DND-41 (cell line): ENCODE measurements at regions not wholly inside any gene's neighbourhood (a gene's known extent, or its start where the extent isn't known, plus 50 kb on each side); places are given as distances from the start of the nearest gene placed in this dataset.
"Not testable (repeated sequence)": the region's sequence is repeated elsewhere in the genome, so short reads cannot be mapped to it uniquely, and the experiment has no call there.

Source experiments
- ATAC-seq: fragments of 200-7000 bp; cut with Tn5 transposase; 3 replicates; pipeline ENCODE4 v1.9.1; 2021; ENCODE audit warnings: low read depth; ENCODE audit not compliant: insufficient read depth
- DNase-seq: peaks from one replicate; pipeline ENCODE4 v3.0.0-alpha.2; 2020
- H2AFZ ChIP-seq: 2 replicates; pipeline ENCODE4 v1.6.0; 2012; ENCODE audit warnings: low read depth, low read length
- H3K27ac ChIP-seq: 2 replicates; pipeline ENCODE4 v1.5.1; 2012; ENCODE audit warnings: low read length, inconsistent platforms
- H3K27me3 ChIP-seq: fragments of 200-600 bp; sonication (generic); 2 replicates; pipeline ENCODE4 v1.6.0; 2012; ENCODE audit warnings: low read length, mild to moderate bottlenecking, inconsistent platforms; ENCODE audit not compliant: insufficient read depth, poor library complexity
- H3K36me3 ChIP-seq: 2 replicates; pipeline ENCODE4 v1.5.1; 2012; ENCODE audit warnings: low read length, inconsistent platforms; ENCODE audit not compliant: insufficient read depth
- H3K4me1 ChIP-seq: 2 replicates; pipeline ENCODE4 v1.5.1; 2012; ENCODE audit warnings: mild to moderate bottlenecking, low read length; ENCODE audit not compliant: insufficient read depth
- H3K4me2 ChIP-seq: 2 replicates; pipeline ENCODE4 v1.6.0; 2012; ENCODE audit warnings: mild to moderate bottlenecking, moderate library complexity, low read length, inconsistent platforms; ENCODE audit not compliant: insufficient read depth
- H3K4me3 ChIP-seq, 2 experiments: fragments of 200-600 bp in 1 of 2; shearing (Covaris generic) in 1 of 2; 2 replicates each; pipeline ENCODE4 v1.5.1; 2012 to 2016; ENCODE audit warnings: inconsistent platforms in 2 of 2, low read length in 2 of 2, mild to moderate bottlenecking in 2 of 2, low read depth in 1 of 2, moderate library complexity in 1 of 2
- H3K79me2 ChIP-seq: 2 replicates; pipeline ENCODE4 v1.6.0; 2012; ENCODE audit warnings: low read length, inconsistent platforms; ENCODE audit not compliant: insufficient read depth
- H3K9ac ChIP-seq: 2 replicates; pipeline ENCODE4 v1.6.0; 2012; ENCODE audit warnings: low read depth, mild to moderate bottlenecking, inconsistent platforms, low read length, moderate library complexity
- H3K9me3 ChIP-seq: 2 replicates; pipeline ENCODE4 v1.5.1; 2012; ENCODE audit warnings: low read length, moderate library complexity, mild to moderate bottlenecking, inconsistent platforms; ENCODE audit not compliant: insufficient read depth, severe bottlenecking
- H4K20me1 ChIP-seq: 2 replicates; pipeline ENCODE4 v1.6.0; 2012; ENCODE audit warnings: low read length; ENCODE audit not compliant: insufficient read depth
- CTCF ChIP-seq: IDR thresholded peaks from 2 replicates; pipeline ENCODE4 v1.5.1; 2012; ENCODE audit warnings: borderline replicate concordance, low read length, moderate library complexity, mild to moderate bottlenecking; ENCODE audit not compliant: poor library complexity, severe bottlenecking; ENCODE audit errors: extremely low read depth
- EZH2 ChIP-seq: IDR thresholded peaks from 3 replicates; pipeline ENCODE4 v1.6.1; 2012; ENCODE audit warnings: borderline replicate concordance, low read depth, mild to moderate bottlenecking, moderate library complexity, low read length, inconsistent platforms; ENCODE audit not compliant: severe bottlenecking

GRCh38 chr5:154673506-154673905 lies 81.7 kb upstream of the LARP1 start:
- Histone ChIP-seq H4K20me1 (no peaks in the 10 kb centered on the region), H3K27me3 (no peaks in the 10 kb centered on the region), H3K9ac (no peak overlapping the region), H3K4me3 (no peak overlapping the region), H3K4me1 (no peaks in the 10 kb centered on the region), H3K27ac (no peak overlapping the region), H3K79me2 (no peaks in the 10 kb centered on the region), H3K9me3 (peaks cover 4% of the 10 kb centered on the region), H3K36me3 (no peaks in the 10 kb centered on the region), H2AFZ (no peak overlapping the region), H3K4me2 (no peak overlapping the region)
- DNase-seq (no peak), ATAC-seq (no peak)
- TF ChIP-seq CTCF: no peak
- no peak for TF ChIP-seq EZH2

GRCh38 chr5:154669913-154670312 lies 85.3 kb upstream of the LARP1 start:
- not testable (repeated sequence) for H3K27me3 ChIP-seq, H3K4me3 ChIP-seq, H3K27ac ChIP-seq, H4K20me1 ChIP-seq, DNase-seq, H3K4me1 ChIP-seq, ATAC-seq, H3K79me2 ChIP-seq, H3K9ac ChIP-seq, H3K36me3 ChIP-seq, H2AFZ ChIP-seq, H3K4me2 ChIP-seq
- H3K9me3 ChIP-seq: peaks cover 12% of the 10 kb centered on the region

GRCh38 chr5:154669402-154669801 lies 85.8 kb upstream of the LARP1 start:
- Histone ChIP-seq H3K27me3 (no peaks in the 10 kb centered on the region), H3K9ac (no peak overlapping the region), H3K4me2 (no peak overlapping the region), H2AFZ (no peak overlapping the region), H4K20me1 (no peaks in the 10 kb centered on the region), H3K9me3 (peaks cover 14% of the 10 kb centered on the region), H3K4me3 (no peak overlapping the region), H3K79me2 (no peaks in the 10 kb centered on the region), H3K27ac (no peak overlapping the region), H3K4me1 (no peaks in the 10 kb centered on the region), H3K36me3 (no peaks in the 10 kb centered on the region)
- TF ChIP-seq EZH2 (no peak), CTCF (no peak)
- ATAC-seq (no peak), DNase-seq (no peak)

GRCh38 chr5:154664869-154665268 lies 90.3 kb upstream of the LARP1 start:
- ATAC-seq: no peak
- peaks cover 18% of the 10 kb centered on the region for H3K9me3 ChIP-seq
- no peak overlapping the region for H2AFZ ChIP-seq
- H3K27me3 ChIP-seq: no peaks in the 10 kb centered on the region
- no peak for DNase-seq
- H3K9ac ChIP-seq: no peak overlapping the region
- no peaks in the 10 kb centered on the region for H3K79me2 ChIP-seq
- no peak for TF ChIP-seq EZH2
- TF ChIP-seq CTCF: no peak
- H4K20me1 ChIP-seq: no peaks in the 10 kb centered on the region
- H3K27ac ChIP-seq: no peak overlapping the region
- H3K4me2 ChIP-seq: no peak overlapping the region
- H3K4me1 ChIP-seq: no peaks in the 10 kb centered on the region
- no peak overlapping the region for H3K4me3 ChIP-seq
- H3K36me3 ChIP-seq: no peaks in the 10 kb centered on the region
